Psoas muscle (tissue), 7 donors: ENCODE measurements at regions not wholly inside any gene's neighbourhood (a gene's known extent, or its start where the extent isn't known, plus 50 kb on each side); places are given as distances from the start of the nearest gene placed in this dataset.

ENCODE experiments used
- ATAC-seq, 4 donors: fragments of 200-7000 bp; cut with Tn5 transposase; one replicate each; pipeline ENCODE4 v1.9.1; 2020; ENCODE audit warnings: moderate library complexity in 3 of 4, mild to moderate bottlenecking in 2 of 4
- DNase-seq, 2 donors: peaks; one replicate each; pipeline ENCODE4 v3.0.0-alpha.2; 2020
- H3K27ac ChIP-seq: fragments of 200-600 bp; one replicate; pipeline ENCODE4 v1.8.0; 2022
- H3K27me3 ChIP-seq, 3 donors: fragments of 200-600 bp in 1 of 3; one replicate each; pipeline versions ENCODE4 v1.6.1 to v1.8.0; 2013 to 2022; ENCODE audit warnings: low read length in 2 of 3, mild to moderate bottlenecking in 2 of 3, moderate library complexity in 1 of 3; ENCODE audit not compliant: insufficient read depth in 3 of 3
- H3K36me3 ChIP-seq, 2 donors: fragments of 200-600 bp in 1 of 2; one replicate each; pipeline versions ENCODE4 v1.6.1 to v1.8.0; 2013 to 2022; ENCODE audit warnings: low read depth in 1 of 2, mild to moderate bottlenecking in 1 of 2, moderate library complexity in 1 of 2; ENCODE audit not compliant: insufficient read depth in 1 of 2
- H3K4me1 ChIP-seq: fragments of 200-600 bp; one replicate; pipeline ENCODE4 v1.8.0; 2022
- H3K4me3 ChIP-seq: fragments of 200-600 bp; one replicate; pipeline ENCODE4 v1.8.0; 2022; ENCODE audit warnings: mild to moderate bottlenecking
- H3K9me3 ChIP-seq: fragments of 200-600 bp; one replicate; pipeline ENCODE4 v1.8.0; 2022
- WGBS, 3 donors: extraction: QIAGEN DNeasy Blood & Tissue Kit; methylation state at CpG; one replicate each; pipeline versions ENCODE4 v1.1.6 to v1.1.7; 2013; 5-methylcytosine and 5-hydroxymethylcytosine counted together
- intact Hi-C, 2 donors: fragments of 100-400 bp; cut with DNase I; formaldehyde crosslinking; loops; one replicate each; pipeline versions ENCODE4 v1.11.0 to v1.14.2; 2022
- TF ChIP-seq, protein P1 (sequence below): fragments of 200-600 bp; IDR thresholded peaks from one replicate; pipeline ENCODE4 v1.8.0; 2022; ENCODE audit warnings: antibody characterized with exemption
- donor health status: healthy with polysubstance abuse.
- donor health status: DM: no; HTN: no; CAD: no; lungs with moderate emphysema.
- donor health status: Bipolar disorder and iron deficiency.
- donor health status: healthy.
- donor health status: DM: yes; HTN: yes; CAD: no.
- donor health status: DM: no; HTN: no; CAD: no.
- donor health status: DM: yes; HTN: yes; CAD: no.

DNA sequence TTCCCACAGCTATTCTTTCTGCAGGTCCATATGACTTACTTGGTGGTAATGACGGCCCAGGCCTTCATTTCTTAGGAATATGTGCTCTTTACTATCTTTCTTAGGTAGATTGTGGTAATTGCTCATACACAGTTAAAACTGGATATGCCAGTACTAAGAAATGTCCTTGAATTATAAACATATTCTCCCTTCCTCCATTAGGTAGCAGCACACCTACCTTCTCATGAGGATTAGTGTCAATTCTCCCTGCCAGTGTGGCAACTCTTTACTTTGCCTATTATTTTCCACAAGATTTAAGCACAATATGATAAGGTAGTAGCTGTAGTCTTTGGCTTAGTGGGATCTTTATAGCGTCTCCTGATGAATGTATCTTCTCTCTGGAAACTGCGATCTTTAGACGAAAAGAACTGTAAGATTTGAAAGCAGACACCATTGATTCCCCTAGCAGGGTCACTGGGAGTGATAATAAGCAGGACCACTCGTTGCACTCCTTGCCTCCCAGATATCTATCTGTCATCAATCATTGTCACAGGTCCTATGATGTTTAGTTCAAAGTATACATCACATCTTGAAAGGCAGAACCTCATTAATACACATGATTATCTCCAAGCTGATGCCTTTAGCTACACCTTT lies 1240.7 kb downstream of the C4orf33 start:
- H3K9me3 ChIP-seq, result no peaks in the 10 kb centered on the region
- DNase-seq (no peak), ATAC-seq (no peak)
- H3K27me3 ChIP-seq, result no peaks in the 10 kb centered on the region
- TF ChIP-seq, protein P1, sequence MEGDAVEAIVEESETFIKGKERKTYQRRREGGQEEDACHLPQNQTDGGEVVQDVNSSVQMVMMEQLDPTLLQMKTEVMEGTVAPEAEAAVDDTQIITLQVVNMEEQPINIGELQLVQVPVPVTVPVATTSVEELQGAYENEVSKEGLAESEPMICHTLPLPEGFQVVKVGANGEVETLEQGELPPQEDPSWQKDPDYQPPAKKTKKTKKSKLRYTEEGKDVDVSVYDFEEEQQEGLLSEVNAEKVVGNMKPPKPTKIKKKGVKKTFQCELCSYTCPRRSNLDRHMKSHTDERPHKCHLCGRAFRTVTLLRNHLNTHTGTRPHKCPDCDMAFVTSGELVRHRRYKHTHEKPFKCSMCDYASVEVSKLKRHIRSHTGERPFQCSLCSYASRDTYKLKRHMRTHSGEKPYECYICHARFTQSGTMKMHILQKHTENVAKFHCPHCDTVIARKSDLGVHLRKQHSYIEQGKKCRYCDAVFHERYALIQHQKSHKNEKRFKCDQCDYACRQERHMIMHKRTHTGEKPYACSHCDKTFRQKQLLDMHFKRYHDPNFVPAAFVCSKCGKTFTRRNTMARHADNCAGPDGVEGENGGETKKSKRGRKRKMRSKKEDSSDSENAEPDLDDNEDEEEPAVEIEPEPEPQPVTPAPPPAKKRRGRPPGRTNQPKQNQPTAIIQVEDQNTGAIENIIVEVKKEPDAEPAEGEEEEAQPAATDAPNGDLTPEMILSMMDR, result no peak
- intact Hi-C loops, result no loop called here
- H3K4me1 ChIP-seq, result no peaks in the 10 kb centered on the region
- WGBS, 3 donors, result 65 to 77% (median 76%) methylated on average over 5 of the region's 5 CpGs
- H3K27ac ChIP-seq, result no peak overlapping the region
- H3K36me3 ChIP-seq, result no peaks in the 10 kb centered on the region
- H3K4me3 ChIP-seq, result no peak overlapping the region

DNA sequence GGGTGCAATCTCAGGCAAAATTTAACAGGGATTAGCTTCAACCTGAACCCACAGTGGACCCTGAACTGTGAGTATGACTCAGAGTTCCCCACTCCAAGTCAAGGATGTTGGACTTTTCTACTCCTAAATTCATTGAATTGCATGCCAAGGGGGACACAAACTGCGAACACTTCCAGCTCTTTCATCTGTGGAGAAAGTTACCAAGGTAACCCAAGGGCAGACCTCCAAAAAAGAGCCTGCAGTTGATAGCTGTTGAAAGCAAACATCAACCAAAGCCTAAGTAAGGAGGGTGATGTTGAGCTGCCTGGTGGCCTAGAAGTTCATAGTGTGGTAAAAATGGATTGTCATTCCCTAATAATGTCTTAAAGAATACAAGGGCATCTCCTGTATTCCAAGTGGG lies 1242.9 kb downstream of the C4orf33 start:
- DNase-seq (no peak), ATAC-seq (no peak)
- Histone ChIP-seq H3K9me3 (no peaks in the 10 kb centered on the region), H3K27me3 (no peaks in the 10 kb centered on the region), H3K27ac (no peak overlapping the region), H3K4me1 (no peaks in the 10 kb centered on the region), H3K36me3 (no peaks in the 10 kb centered on the region), H3K4me3 (no peak overlapping the region)
- TF ChIP-seq, protein P1, result no peak
- 76 to 78% (median 77%) methylated on average over 1 of the region's 1 CpG for WGBS, 3 donors
- intact Hi-C loops, result no loop called here

DNA sequence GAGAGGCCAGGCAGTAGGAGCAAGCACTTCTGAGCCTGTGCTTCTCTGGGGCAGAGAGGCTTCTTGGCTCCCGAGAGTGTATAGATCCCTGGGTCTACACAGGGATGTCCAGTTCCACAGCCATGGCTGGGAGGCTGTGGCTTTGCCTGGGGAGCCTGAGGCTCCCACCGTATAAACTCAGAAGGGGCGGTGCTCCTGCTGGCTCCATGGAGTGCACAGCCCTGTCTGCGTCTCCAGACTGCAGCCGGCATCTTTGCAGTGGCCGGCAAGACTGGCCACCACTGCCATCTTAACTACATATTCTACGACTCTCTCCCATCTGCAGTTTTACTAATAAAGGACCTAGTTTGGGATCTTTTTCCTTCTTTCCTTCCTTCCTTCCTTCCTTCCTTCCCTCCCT lies 1253.8 kb downstream of the C4orf33 start:
- Histone ChIP-seq H3K27ac (no peak overlapping the region), H3K36me3 (no peaks in the 10 kb centered on the region), H3K9me3 (no peaks in the 10 kb centered on the region), H3K4me3 (no peak overlapping the region), H3K27me3 (no peaks in the 10 kb centered on the region), H3K4me1 (no peaks in the 10 kb centered on the region)
- 87 to 90% (median 88%) methylated on average over 7 of the region's 7 CpGs for WGBS, 3 donors
- intact Hi-C loops, result no loop called here
- TF ChIP-seq, protein P1, result no peak
- ATAC-seq (no peak), DNase-seq (no peak)

DNA sequence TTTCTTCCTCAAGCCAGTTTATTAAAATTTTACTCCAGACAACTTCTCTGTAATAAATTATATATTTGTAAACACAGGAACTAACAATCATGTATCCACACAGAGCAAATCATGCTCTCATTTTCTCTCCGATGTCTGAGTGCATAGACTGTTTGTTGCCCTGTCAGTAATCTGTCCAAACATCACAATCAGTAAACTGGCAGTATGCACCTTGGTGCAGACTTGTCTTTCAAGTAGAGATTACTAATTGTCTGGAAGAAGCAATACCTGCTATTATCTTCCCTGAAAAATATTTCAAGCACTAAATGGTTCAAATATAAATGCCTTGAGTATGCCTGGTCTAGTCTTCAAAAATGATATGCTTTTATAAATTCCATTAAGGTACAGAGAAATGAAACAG lies 1260.9 kb downstream of the C4orf33 start:
- H3K36me3 ChIP-seq, result no peaks in the 10 kb centered on the region
- TF ChIP-seq, protein P1, result no peak
- WGBS, 3 donors, result 55 to 70% (median 65%) methylated on average over 1 of the region's 1 CpG

DNA sequence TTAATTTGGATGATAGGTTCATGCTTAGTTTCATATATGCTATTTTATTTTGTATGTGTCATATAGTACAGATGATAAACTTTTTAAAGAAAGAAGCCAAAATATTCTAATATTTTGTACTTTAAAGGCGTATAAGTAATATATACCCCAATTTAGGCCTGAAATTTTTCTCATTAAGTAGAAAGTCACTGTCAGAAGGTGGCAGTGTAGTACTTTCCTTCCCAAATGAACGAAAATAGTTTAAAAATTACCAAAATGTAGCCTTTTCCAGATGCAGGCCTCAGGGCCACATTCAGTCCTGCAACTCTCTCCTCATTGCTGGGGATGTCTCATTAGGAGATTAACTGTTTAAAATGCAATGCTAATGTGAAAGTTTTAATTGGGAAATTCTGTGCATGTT lies 1263.6 kb downstream of the C4orf33 start:
- WGBS, 3 donors, result 39 to 54% (median 45%) methylated on average over 2 of the region's 2 CpGs

More for the DNA sequence above, 1260.9 kb downstream of the C4orf33 start:
- Histone ChIP-seq H3K4me3 (no peak overlapping the region), H3K4me1 (no peaks in the 10 kb centered on the region), H3K9me3 (no peaks in the 10 kb centered on the region), H3K27ac (no peak overlapping the region), H3K27me3 (no peaks in the 10 kb centered on the region)
- no peak for DNase-seq
- intact Hi-C loops, result no loop called here
- no peak for ATAC-seq

More for the DNA sequence above, 1263.6 kb downstream of the C4orf33 start:
- DNase-seq, result no peak
- H3K4me3 ChIP-seq, result no peak overlapping the region
- H3K36me3 ChIP-seq, result no peaks in the 10 kb centered on the region
- no peak for ATAC-seq
- H3K9me3 ChIP-seq, result no peaks in the 10 kb centered on the region
- no peak overlapping the region for H3K27ac ChIP-seq
- no peaks in the 10 kb centered on the region for H3K4me1 ChIP-seq
- TF ChIP-seq, protein P1, result no peak
- intact Hi-C loops, result no loop called here
- H3K27me3 ChIP-seq, result no peaks in the 10 kb centered on the region
